NCI-H2081 (cell line): ENCODE measurements at regions not wholly inside any gene's neighbourhood (a gene's known extent, or its start where the extent isn't known, plus 50 kb on each side); places are given as distances from the start of the nearest gene placed in this dataset.
"Not testable (repeated sequence)": the region's sequence is repeated elsewhere in the genome, so short reads cannot be mapped to it uniquely, and the experiment has no call there.

ENCODE experiments used
- DNase-seq, 2 experiments: peaks; one replicate each; lab custom pipeline; 2025; lab: John Stamatoyannopoulos, UW

- not testable (repeated sequence) for DNase-seq
Measured at GRCh38 chr5:62777081-62777480, 198.5 kb downstream of the LRRC70 start.

- DNase-seq: not testable (repeated sequence)
Measured at GRCh38 chr5:62776592-62776991, 198.0 kb downstream of the LRRC70 start.

- DNase-seq: no peak
Measured at GRCh38 chr5:62773460-62773859, 194.8 kb downstream of the LRRC70 start.

GRCh38 chr5:62771341-62771740, 192.7 kb downstream of the LRRC70 start:
- no peak for DNase-seq

GRCh38 chr5:62767650-62768049, 189.0 kb downstream of the LRRC70 start:
- no peak for DNase-seq

GRCh38 chr5:62767077-62767476, 188.5 kb downstream of the LRRC70 start:
- DNase-seq: no peak

- no peak for DNase-seq
Measured at GRCh38 chr5:62762503-62762902, 183.9 kb downstream of the LRRC70 start.

- not testable (repeated sequence) for DNase-seq
Measured at GRCh38 chr5:62757686-62758085, 179.1 kb downstream of the LRRC70 start.

- not testable (repeated sequence) for DNase-seq
Measured at GRCh38 chr5:62752998-62753367, 174.4 kb downstream of the LRRC70 start.

- DNase-seq: not testable (repeated sequence)
Measured at GRCh38 chr5:62752056-62752997, 173.7 kb downstream of the LRRC70 start.

GRCh38 chr5:62742207-62742606, 163.6 kb downstream of the LRRC70 start:
- DNase-seq: no peak

GRCh38 chr5:62741761-62742160, 163.1 kb downstream of the LRRC70 start:
- no peak for DNase-seq

- no peak for DNase-seq
Measured at GRCh38 chr5:62737766-62738165, 159.1 kb downstream of the LRRC70 start.

GRCh38 chr5:62732677-62733121, 154.1 kb downstream of the LRRC70 start:
- no peak for DNase-seq

GRCh38 chr5:62731022-62731421, 152.4 kb downstream of the LRRC70 start:
- no peak for DNase-seq

- no peak for DNase-seq
Measured at GRCh38 chr5:62729675-62730074, 151.1 kb downstream of the LRRC70 start.

GRCh38 chr5:62727861-62728260, 149.2 kb downstream of the LRRC70 start:
- DNase-seq: no peak

- no peak for DNase-seq
Measured at GRCh38 chr5:62727184-62727583, 148.6 kb downstream of the LRRC70 start.

- DNase-seq: no peak
Measured at GRCh38 chr5:62722360-62722759, 143.7 kb downstream of the LRRC70 start.

- no peak for DNase-seq
Measured at GRCh38 chr5:62720031-62720441, 141.4 kb downstream of the LRRC70 start.

- no peak for DNase-seq
Measured at GRCh38 chr5:62719061-62719720, 140.6 kb downstream of the LRRC70 start.

- DNase-seq: no peak
Measured at GRCh38 chr5:62718324-62718723, 139.7 kb downstream of the LRRC70 start.

- DNase-seq: no peak
Measured at GRCh38 chr5:62717301-62717933, 138.8 kb downstream of the LRRC70 start.
